HCT116 (cell line): ENCODE measurements at regions not wholly inside any gene's neighbourhood (a gene's known extent, or its start where the extent isn't known, plus 50 kb on each side); places are given as distances from the start of the nearest gene placed in this dataset.

Source experiments
- ATAC-seq: fragments of 200-7000 bp; cut with Tn5 transposase; 2 replicates; pipeline ENCODE4 v1.9.1; 2020; ENCODE audit warnings: mild to moderate bottlenecking, moderate library complexity
- BruUV-seq: library from RNA; stranded (reverse); fragments of 400-500 nt; replicated peaks from 2 replicates; lab custom pipeline; 2021; lab: Mats Ljungman, UMichigan
- CTCF ChIA-PET: fragments of 300-600 bp; sonication (Branson Sonifier 250); formaldehyde crosslinking; loops from one replicate; lab custom pipeline; 2021; ENCODE audit warnings: antibody characterized with exemption; lab: Charles Lee
- POLR2A ChIA-PET: fragments of 300-600, 350-600 bp; sonication (Branson Sonifier 250); formaldehyde crosslinking; loops from one replicate; lab custom pipeline; 2021; ENCODE audit warnings: antibody characterized with exemption; lab: Charles Lee
- RAD21 ChIA-PET, 2 experiments: fragments of 300-600 bp; sonication (Branson Sonifier 250); formaldehyde crosslinking; loops; one replicate each; lab custom pipeline; 2023; ENCODE audit warnings: low total read pairs in 2 of 2; ENCODE audit not compliant: uncharacterized antibody in 2 of 2, unreplicated experiment in 2 of 2, low non-redundant PET in 1 of 2; lab: Charles Lee
- DNase-seq: peaks from one replicate; pipeline ENCODE4 v3.0.0-alpha.2; 2010; ENCODE audit warnings: low read depth, low spot score
- H2AFZ ChIP-seq: fragments of 200-600 bp; shearing (Covaris generic), sonication (generic); 2 replicates; pipeline ENCODE4 v1.6.1; 2017; ENCODE audit warnings: low read depth, mixed run types, mixed read lengths, antibody characterized with exemption, low read length; ENCODE audit not compliant: poor library complexity, severe bottlenecking
- H3K27ac ChIP-seq: 2 replicates; pipeline ENCODE4 v1.5.1; 2012; ENCODE audit warnings: low read depth, low read length
- H3K27me3 ChIP-seq: fragments of 200-600 bp; sonication (generic); 2 replicates; pipeline ENCODE4 v1.6.1; 2016; ENCODE audit warnings: mixed run types, low read length, mixed read lengths; ENCODE audit not compliant: insufficient read depth
- H3K36me3 ChIP-seq, 2 experiments: fragments of 200-500 bp in 1 of 2; fragments of 200-600 bp in 1 of 2; sonication (Bioruptor generic) in 1 of 2; sonication (generic) in 1 of 2; 2 replicates each; pipeline versions ENCODE4 v1.5.1 to v1.6.1; 2014 to 2016; ENCODE audit warnings: low read length in 2 of 2, inconsistent platforms in 1 of 2, mixed read lengths in 1 of 2, mixed run types in 1 of 2; ENCODE audit not compliant: insufficient read depth in 2 of 2, control insufficient read depth in 1 of 2
- H3K4me1 ChIP-seq, 2 experiments: fragments of 200-600 bp in 1 of 2; sonication (generic) in 1 of 2; 2 replicates each; pipeline versions ENCODE4 v1.5.1 to v1.6.1; 2012 to 2017; ENCODE audit warnings: low read length in 2 of 2, inconsistent platforms in 1 of 2, mild to moderate bottlenecking in 1 of 2, mixed read lengths in 1 of 2, mixed run types in 1 of 2, moderate library complexity in 1 of 2; ENCODE audit not compliant: insufficient read depth in 2 of 2, control insufficient read depth in 1 of 2
- H3K4me2 ChIP-seq: fragments of 200-600 bp; sonication (generic); 2 replicates; pipeline ENCODE4 v1.6.1; 2017; ENCODE audit warnings: mixed run types, low read length, mixed read lengths
- H3K4me3 ChIP-seq, 2 experiments: fragments of 200-600 bp in 1 of 2; sonication (generic) in 1 of 2; replicated peaks in 1 of 2; 2 replicates each; pipeline ENCODE4 v1.5.1; 2011 to 2016; ENCODE audit warnings: low read length in 2 of 2, control low read depth in 1 of 2, low read depth in 1 of 2, mild to moderate bottlenecking in 1 of 2, mixed read lengths in 1 of 2, mixed run types in 1 of 2
- H3K79me2 ChIP-seq: fragments of 200-600 bp; sonication (generic); 2 replicates; pipeline ENCODE4 v1.6.1; 2017; ENCODE audit warnings: mild to moderate bottlenecking, mixed run types, low read length, moderate library complexity, mixed read lengths; ENCODE audit not compliant: insufficient read depth
- H3K9ac ChIP-seq: fragments of 200-600 bp; sonication (generic); 2 replicates; pipeline ENCODE4 v1.6.1; 2016; ENCODE audit warnings: low read length, mixed read lengths
- H3K9me2 ChIP-seq: fragments of 200-600 bp; sonication (generic), shearing (Covaris generic); 2 replicates; pipeline ENCODE4 v1.6.1; 2017; ENCODE audit warnings: mixed run types, mild to moderate bottlenecking, moderate library complexity; ENCODE audit not compliant: insufficient read depth
- H3K9me3 ChIP-seq, 2 experiments: fragments of 200-500 bp in 1 of 2; fragments of 200-600 bp in 1 of 2; sonication (Bioruptor generic) in 1 of 2; sonication (generic) in 1 of 2; 2 replicates each; pipeline ENCODE4 v1.6.1; 2014 to 2017; ENCODE audit warnings: low read length in 2 of 2, mixed read lengths in 2 of 2, inconsistent platforms in 1 of 2, low read depth in 1 of 2, mild to moderate bottlenecking in 1 of 2, mixed run types in 1 of 2, moderate library complexity in 1 of 2; ENCODE audit not compliant: control insufficient read depth in 1 of 2, insufficient read depth in 1 of 2
- H4K20me1 ChIP-seq: fragments of 200-600 bp; sonication (generic), shearing (Covaris generic); 2 replicates; pipeline ENCODE4 v1.6.1; 2017; ENCODE audit warnings: mixed run types, mild to moderate bottlenecking, moderate library complexity; ENCODE audit not compliant: insufficient read depth
- CBX3 ChIP-seq: IDR thresholded peaks from 2 replicates; pipeline ENCODE4 v1.6.1; 2012; ENCODE audit warnings: low read depth
- ELF1 ChIP-seq: IDR thresholded peaks from 2 replicates; pipeline ENCODE4 v1.6.1; 2012; ENCODE audit warnings: low read depth, borderline replicate concordance
- EZH2 ChIP-seq: fragments of 200-600 bp; sonication (generic); IDR thresholded peaks from 2 replicates; pipeline ENCODE4 v1.6.1; 2017; ENCODE audit warnings: antibody characterized with exemption, mixed run types
- EZH2phosphoT487 ChIP-seq: fragments of 200-600 bp; IDR thresholded peaks from 2 replicates; pipeline ENCODE4 v1.6.1; 2018; ENCODE audit warnings: antibody characterized with exemption, borderline replicate concordance
- FOSL1 ChIP-seq: IDR thresholded peaks from 2 replicates; pipeline ENCODE4 v1.6.1; 2012; ENCODE audit warnings: low read depth
- JUND ChIP-seq: IDR thresholded peaks from 2 replicates; pipeline ENCODE4 v1.6.1; 2012
- POLR2AphosphoS5 ChIP-seq: IDR thresholded peaks from 2 replicates; pipeline ENCODE4 v1.6.1; 2011; ENCODE audit warnings: mild to moderate bottlenecking, low read depth, low read length, moderate library complexity
- SIN3A ChIP-seq: IDR thresholded peaks from 2 replicates; pipeline ENCODE4 v1.6.1; 2012; ENCODE audit warnings: low read depth
- SRF ChIP-seq: IDR thresholded peaks from 2 replicates; pipeline ENCODE4 v1.6.1; 2012; ENCODE audit warnings: low read depth
- YY1 ChIP-seq: IDR thresholded peaks from 2 replicates; pipeline ENCODE4 v1.6.1; 2011; ENCODE audit warnings: low read length, low read depth, moderate library complexity, mild to moderate bottlenecking; ENCODE audit not compliant: insufficient replicate concordance; ENCODE audit errors: extremely low read depth
- intact Hi-C: fragments of 100-400 bp; cut with micrococcal nuclease; formaldehyde crosslinking; loops from 2 replicates; pipeline ENCODE4 v1.10.0; 2022
- TF ChIP-seq, protein P1 (sequence below): IDR thresholded peaks from 2 replicates; pipeline ENCODE4 v1.6.1; 2012
- TF ChIP-seq, protein P2 (sequence below): IDR thresholded peaks from 2 replicates; pipeline ENCODE4 v1.6.1; 2011; ENCODE audit warnings: mild to moderate bottlenecking, low read length, moderate library complexity; ENCODE audit not compliant: insufficient replicate concordance; ENCODE audit errors: extremely low read depth
- TF ChIP-seq, protein P3 (sequence below): IDR thresholded peaks from 2 replicates; pipeline ENCODE4 v1.6.1; 2012

DNA sequence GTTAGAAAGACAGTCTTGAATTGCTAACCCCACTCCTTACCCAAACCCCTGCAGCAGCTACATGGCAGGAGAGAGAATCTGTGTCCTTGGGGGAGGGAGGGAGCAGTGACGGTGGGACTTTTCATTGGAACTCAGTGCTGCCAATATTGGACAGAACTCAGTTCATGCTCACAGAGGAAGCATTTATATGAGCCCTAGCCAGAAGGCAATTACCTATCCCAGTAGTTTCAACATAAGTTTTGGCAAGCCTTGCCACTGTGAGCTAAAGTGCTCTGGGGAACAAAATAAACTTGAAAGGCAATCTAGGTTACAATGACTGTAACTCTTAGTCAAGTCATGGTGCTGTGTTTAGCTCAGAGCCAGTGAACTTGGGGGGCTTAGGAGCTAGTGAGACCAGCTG lies 1013.4 kb upstream of the COX7C start:
- Histone ChIP-seq H3K9ac (no peak overlapping the region), H3K4me1 (no peaks in the 10 kb centered on the region), H3K9me3 (no peaks in the 10 kb centered on the region), H3K4me2 (no peak overlapping the region), H3K79me2 (no peaks in the 10 kb centered on the region), H3K27me3 (no peaks in the 10 kb centered on the region), H4K20me1 (no peaks in the 10 kb centered on the region), H3K4me3 (no peak overlapping the region), H3K36me3 (no peaks in the 10 kb centered on the region), H3K9me2 (no peaks in the 10 kb centered on the region), H3K27ac (no peak overlapping the region), H2AFZ (no peak overlapping the region)
- POLR2A ChIA-PET = no interaction called here
- DNase-seq (no peak), ATAC-seq (no peak)
- RAD21 ChIA-PET = no interaction called here
- CTCF ChIA-PET = no interaction called here
- no TSS peak for BruUV-seq
- TF ChIP-seq EZH2 = no peak
- TF ChIP-seq POLR2AphosphoS5 = no peak
- TF ChIP-seq FOSL1 = no peak
- no peak for TF ChIP-seq YY1
- TF ChIP-seq, protein P1, sequence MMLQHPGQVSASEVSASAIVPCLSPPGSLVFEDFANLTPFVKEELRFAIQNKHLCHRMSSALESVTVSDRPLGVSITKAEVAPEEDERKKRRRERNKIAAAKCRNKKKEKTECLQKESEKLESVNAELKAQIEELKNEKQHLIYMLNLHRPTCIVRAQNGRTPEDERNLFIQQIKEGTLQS = no peak
- TF ChIP-seq SIN3A = no peak
- TF ChIP-seq EZH2phosphoT487 = no peak
- TF ChIP-seq, protein P2, sequence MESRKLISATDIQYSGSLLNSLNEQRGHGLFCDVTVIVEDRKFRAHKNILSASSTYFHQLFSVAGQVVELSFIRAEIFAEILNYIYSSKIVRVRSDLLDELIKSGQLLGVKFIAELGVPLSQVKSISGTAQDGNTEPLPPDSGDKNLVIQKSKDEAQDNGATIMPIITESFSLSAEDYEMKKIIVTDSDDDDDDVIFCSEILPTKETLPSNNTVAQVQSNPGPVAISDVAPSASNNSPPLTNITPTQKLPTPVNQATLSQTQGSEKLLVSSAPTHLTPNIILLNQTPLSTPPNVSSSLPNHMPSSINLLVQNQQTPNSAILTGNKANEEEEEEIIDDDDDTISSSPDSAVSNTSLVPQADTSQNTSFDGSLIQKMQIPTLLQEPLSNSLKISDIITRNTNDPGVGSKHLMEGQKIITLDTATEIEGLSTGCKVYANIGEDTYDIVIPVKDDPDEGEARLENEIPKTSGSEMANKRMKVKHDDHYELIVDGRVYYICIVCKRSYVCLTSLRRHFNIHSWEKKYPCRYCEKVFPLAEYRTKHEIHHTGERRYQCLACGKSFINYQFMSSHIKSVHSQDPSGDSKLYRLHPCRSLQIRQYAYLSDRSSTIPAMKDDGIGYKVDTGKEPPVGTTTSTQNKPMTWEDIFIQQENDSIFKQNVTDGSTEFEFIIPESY = no peak
- no peak for TF ChIP-seq ELF1
- no peak for TF ChIP-seq SRF
- TF ChIP-seq CBX3 = no peak
- TF ChIP-seq, protein P3, sequence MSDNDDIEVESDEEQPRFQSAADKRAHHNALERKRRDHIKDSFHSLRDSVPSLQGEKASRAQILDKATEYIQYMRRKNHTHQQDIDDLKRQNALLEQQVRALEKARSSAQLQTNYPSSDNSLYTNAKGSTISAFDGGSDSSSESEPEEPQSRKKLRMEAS = no peak
- no peak for TF ChIP-seq JUND
- intact Hi-C loops = no loop called here
